Activated naive CD4-positive, alpha-beta T cell treated with Interleukin-2 at 50 U/mL for 16 hours (primary cell): ENCODE measurements at regions not wholly inside any gene's neighbourhood (a gene's known extent, or its start where the extent isn't known, plus 50 kb on each side); places are given as distances from the start of the nearest gene placed in this dataset.

ENCODE experiments used
- DNase-seq: peaks from one replicate; pipeline ENCODE4 v3.0.0-alpha.2; 2020

GRCh38 chr10:4475827-4476490 lies 350.0 kb upstream of the AKR1E2 start:
- no peak for DNase-seq

- no peak for DNase-seq
Measured at GRCh38 chr10:4474829-4475228, 351.2 kb upstream of the AKR1E2 start.

GRCh38 chr10:4473977-4474376 lies 352.0 kb upstream of the AKR1E2 start:
- DNase-seq, result no peak

- DNase-seq, result no peak
Measured at GRCh38 chr10:4472190-4472904, 353.7 kb upstream of the AKR1E2 start.

- no peak for DNase-seq
Measured at GRCh38 chr10:4470231-4470835, 355.7 kb upstream of the AKR1E2 start.

- DNase-seq, result no peak
Measured at GRCh38 chr10:4467481-4467880, 358.5 kb upstream of the AKR1E2 start.

GRCh38 chr10:4460267-4460666 lies 365.7 kb upstream of the AKR1E2 start:
- no peak for DNase-seq

- DNase-seq, result no peak
Measured at GRCh38 chr10:4459531-4459930, 366.5 kb upstream of the AKR1E2 start.

GRCh38 chr10:4457597-4457996 lies 368.4 kb upstream of the AKR1E2 start:
- no peak for DNase-seq

- no peak for DNase-seq
Measured at GRCh38 chr10:4456776-4457175, 369.2 kb upstream of the AKR1E2 start.

- DNase-seq, result no peak
Measured at GRCh38 chr10:4456279-4456678, 369.7 kb upstream of the AKR1E2 start.

- DNase-seq, result no peak
Measured at GRCh38 chr10:4453950-4454349, 372.1 kb upstream of the AKR1E2 start.

GRCh38 chr10:4453276-4453675 lies 372.7 kb upstream of the AKR1E2 start:
- DNase-seq, result no peak

GRCh38 chr10:4450981-4451908 lies 374.8 kb upstream of the AKR1E2 start:
- DNase-seq, result no peak

- DNase-seq, result no peak
Measured at GRCh38 chr10:4450169-4450568, 375.8 kb upstream of the AKR1E2 start.

GRCh38 chr10:4448030-4448429 lies 378.0 kb upstream of the AKR1E2 start:
- no peak for DNase-seq

GRCh38 chr10:4443419-4443818 lies 382.6 kb upstream of the AKR1E2 start:
- no peak for DNase-seq

GRCh38 chr10:4442296-4442695 lies 383.7 kb upstream of the AKR1E2 start:
- no peak for DNase-seq

- no peak for DNase-seq
Measured at GRCh38 chr10:4440260-4440659, 385.7 kb upstream of the AKR1E2 start.

- DNase-seq, result no peak
Measured at GRCh38 chr10:4437791-4438190, 388.2 kb upstream of the AKR1E2 start.

GRCh38 chr10:4437061-4437460 lies 388.9 kb upstream of the AKR1E2 start:
- no peak for DNase-seq

- no peak for DNase-seq
Measured at GRCh38 chr10:4436103-4436502, 389.9 kb upstream of the AKR1E2 start.

GRCh38 chr10:4434516-4435071 lies 391.4 kb upstream of the AKR1E2 start:
- no peak for DNase-seq
